GM23338 (cell line): ENCODE measurements at regions not wholly inside any gene's neighbourhood (a gene's known extent, or its start where the extent isn't known, plus 50 kb on each side); places are given as distances from the start of the nearest gene placed in this dataset.

ENCODE experiments used
- CREB1 ChIP-seq: fragments of 250-450 bp; sonication (Bioruptor Pico); IDR thresholded peaks from 2 replicates; pipeline ENCODE4 v1.5.0; 2020; ENCODE audit warnings: low read depth, mild to moderate bottlenecking, moderate library complexity
- CTCF ChIP-seq, 2 experiments: fragments of 200-600 bp in 1 of 2; sonication (generic) in 1 of 2; conservative IDR thresholded peaks; 2 replicates each; pipeline versions ENCODE4 v1.5.1 to v1.6.1; 2016 to 2017; ENCODE audit warnings: antibody characterized with exemption in 2 of 2, low read depth in 2 of 2, mild to moderate bottlenecking in 2 of 2, moderate library complexity in 1 of 2
- JUNB ChIP-seq: IDR thresholded peaks from one replicate; pipeline ENCODE4 v1.6.1; 2016; ENCODE audit warnings: antibody characterized with exemption; ENCODE audit not compliant: unreplicated experiment
- REST ChIP-seq: IDR thresholded peaks from one replicate; pipeline ENCODE4 v1.6.1; 2018; ENCODE audit warnings: antibody characterized with exemption; ENCODE audit not compliant: unreplicated experiment
- ZNF331 ChIP-seq: fragments of 250-450 bp; sonication (Bioruptor Pico); IDR thresholded peaks from 2 replicates; pipeline ENCODE4 v1.5.0; 2020; ENCODE audit warnings: low read depth, mild to moderate bottlenecking, moderate library complexity
- TF ChIP-seq, protein P1 (sequence below): fragments of 250-450 bp; sonication (Bioruptor Pico); IDR thresholded peaks from 2 replicates; pipeline ENCODE4 v1.5.0; 2020; ENCODE audit warnings: mild to moderate bottlenecking, moderate library complexity

DNA sequence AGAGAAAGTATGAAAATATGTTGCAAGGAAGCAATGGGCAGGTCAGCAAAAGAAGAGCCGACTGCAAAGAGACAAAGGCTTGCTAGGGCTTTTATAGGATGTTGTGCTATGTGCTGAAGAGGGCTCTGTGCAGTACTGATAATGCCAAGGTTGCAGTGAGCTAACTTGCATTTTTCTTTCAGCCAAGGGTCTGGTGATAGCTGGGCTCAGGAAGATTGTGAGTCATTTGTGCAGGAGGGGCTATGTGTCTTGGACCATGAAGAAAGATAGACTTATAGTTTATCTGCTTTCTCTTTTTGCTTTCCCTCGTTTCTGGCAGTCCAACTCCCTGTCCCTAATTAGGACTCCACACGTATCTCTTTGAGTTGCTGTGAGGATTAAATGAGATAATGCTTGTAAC is 64.5 kb upstream of the LRIG1 start (continued):
- TF ChIP-seq, protein P1, sequence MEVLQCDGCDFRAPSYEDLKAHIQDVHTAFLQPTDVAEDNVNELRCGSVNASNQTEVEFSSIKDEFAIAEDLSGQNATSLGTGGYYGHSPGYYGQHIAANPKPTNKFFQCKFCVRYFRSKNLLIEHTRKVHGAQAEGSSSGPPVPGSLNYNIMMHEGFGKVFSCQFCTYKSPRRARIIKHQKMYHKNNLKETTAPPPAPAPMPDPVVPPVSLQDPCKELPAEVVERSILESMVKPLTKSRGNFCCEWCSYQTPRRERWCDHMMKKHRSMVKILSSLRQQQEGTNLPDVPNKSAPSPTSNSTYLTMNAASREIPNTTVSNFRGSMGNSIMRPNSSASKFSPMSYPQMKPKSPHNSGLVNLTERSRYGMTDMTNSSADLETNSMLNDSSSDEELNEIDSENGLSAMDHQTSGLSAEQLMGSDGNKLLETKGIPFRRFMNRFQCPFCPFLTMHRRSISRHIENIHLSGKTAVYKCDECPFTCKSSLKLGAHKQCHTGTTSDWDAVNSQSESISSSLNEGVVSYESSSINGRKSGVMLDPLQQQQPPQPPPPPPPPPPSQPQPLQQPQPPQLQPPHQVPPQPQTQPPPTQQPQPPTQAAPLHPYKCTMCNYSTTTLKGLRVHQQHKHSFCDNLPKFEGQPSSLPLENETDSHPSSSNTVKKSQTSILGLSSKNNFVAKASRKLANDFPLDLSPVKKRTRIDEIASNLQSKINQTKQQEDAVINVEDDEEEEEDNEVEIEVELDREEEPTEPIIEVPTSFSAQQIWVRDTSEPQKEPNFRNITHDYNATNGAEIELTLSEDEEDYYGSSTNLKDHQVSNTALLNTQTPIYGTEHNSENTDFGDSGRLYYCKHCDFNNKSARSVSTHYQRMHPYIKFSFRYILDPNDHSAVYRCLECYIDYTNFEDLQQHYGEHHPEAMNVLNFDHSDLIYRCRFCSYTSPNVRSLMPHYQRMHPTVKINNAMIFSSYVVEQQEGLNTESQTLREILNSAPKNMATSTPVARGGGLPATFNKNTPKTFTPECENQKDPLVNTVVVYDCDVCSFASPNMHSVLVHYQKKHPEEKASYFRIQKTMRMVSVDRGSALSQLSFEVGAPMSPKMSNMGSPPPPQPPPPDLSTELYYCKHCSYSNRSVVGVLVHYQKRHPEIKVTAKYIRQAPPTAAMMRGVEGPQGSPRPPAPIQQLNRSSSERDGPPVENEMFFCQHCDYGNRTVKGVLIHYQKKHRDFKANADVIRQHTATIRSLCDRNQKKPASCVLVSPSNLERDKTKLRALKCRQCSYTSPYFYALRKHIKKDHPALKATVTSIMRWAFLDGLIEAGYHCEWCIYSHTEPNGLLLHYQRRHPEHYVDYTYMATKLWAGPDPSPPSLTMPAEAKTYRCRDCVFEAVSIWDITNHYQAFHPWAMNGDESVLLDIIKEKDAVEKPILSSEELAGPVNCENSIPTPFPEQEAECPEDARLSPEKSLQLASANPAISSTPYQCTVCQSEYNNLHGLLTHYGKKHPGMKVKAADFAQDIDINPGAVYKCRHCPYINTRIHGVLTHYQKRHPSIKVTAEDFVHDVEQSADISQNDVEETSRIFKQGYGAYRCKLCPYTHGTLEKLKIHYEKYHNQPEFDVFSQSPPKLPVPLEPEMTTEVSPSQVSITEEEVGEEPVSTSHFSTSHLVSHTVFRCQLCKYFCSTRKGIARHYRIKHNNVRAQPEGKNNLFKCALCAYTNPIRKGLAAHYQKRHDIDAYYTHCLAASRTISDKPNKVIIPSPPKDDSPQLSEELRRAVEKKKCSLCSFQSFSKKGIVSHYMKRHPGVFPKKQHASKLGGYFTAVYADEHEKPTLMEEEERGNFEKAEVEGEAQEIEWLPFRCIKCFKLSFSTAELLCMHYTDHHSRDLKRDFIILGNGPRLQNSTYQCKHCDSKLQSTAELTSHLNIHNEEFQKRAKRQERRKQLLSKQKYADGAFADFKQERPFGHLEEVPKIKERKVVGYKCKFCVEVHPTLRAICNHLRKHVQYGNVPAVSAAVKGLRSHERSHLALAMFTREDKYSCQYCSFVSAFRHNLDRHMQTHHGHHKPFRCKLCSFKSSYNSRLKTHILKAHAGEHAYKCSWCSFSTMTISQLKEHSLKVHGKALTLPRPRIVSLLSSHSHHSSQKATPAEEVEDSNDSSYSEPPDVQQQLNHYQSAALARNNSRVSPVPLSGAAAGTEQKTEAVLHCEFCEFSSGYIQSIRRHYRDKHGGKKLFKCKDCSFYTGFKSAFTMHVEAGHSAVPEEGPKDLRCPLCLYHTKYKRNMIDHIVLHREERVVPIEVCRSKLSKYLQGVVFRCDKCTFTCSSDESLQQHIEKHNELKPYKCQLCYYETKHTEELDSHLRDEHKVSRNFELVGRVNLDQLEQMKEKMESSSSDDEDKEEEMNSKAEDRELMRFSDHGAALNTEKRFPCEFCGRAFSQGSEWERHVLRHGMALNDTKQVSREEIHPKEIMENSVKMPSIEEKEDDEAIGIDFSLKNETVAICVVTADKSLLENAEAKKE (CRISPR knock-in tag) = no peak
- TF ChIP-seq JUNB (no peak), CTCF (conservative IDR thresholded peaks at IDR 0.05; ENCODE audit: low read depth in 2 of 2) (no peak), ZNF331 (no peak), REST (no peak), CREB1 (CRISPR knock-in tag) (no peak)
